HFF-Myc (cell line): ENCODE measurements at regions not wholly inside any gene's neighbourhood (a gene's known extent, or its start where the extent isn't known, plus 50 kb on each side); places are given as distances from the start of the nearest gene placed in this dataset.

Experiments
- DNase-seq: peaks from one replicate; pipeline ENCODE4 v3.0.0-alpha.2; 2011; ENCODE audit warnings: low read depth; ENCODE audit errors: extremely low read depth
- H3K4me3 ChIP-seq: replicated peaks from 2 replicates; pipeline ENCODE4 v1.5.1; 2011; ENCODE audit warnings: low read depth, mild to moderate bottlenecking, control low read depth, low read length
- CTCF ChIP-seq: IDR thresholded peaks from 2 replicates; pipeline ENCODE4 v1.5.1; 2012; ENCODE audit warnings: mild to moderate bottlenecking, low read depth, low read length, control low read depth; ENCODE audit errors: missing control alignments

DNA sequence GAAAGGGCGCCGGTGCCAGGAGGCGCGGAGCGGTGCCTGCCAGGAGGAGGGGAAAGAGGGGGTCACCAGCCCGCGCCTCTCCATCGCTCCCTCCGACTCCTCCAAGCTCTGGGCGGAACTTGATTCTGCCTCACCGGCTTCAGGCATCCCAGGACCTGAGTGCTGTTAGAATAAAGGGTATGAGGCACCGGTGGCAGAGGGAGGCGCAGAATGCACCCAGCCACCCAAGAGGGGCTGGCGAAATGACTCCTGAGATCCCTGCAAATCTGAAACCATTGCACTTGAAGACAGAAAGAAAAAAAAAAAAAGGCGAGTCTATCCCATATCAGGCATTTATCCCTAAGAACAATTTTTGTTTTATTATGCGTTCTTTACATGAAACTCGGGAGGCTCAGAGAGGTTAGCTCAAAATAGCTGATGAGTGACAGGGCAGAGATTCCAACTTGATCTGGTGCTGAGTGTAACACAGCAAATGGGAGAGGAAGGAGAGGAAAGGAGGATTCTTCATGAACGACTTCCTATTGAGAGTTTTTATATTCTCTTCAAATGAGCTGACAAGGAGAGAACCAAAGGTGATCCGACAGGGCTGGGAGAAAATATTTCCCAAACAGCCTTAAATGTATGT lies 157.0 kb upstream of the FRMD4B start:
- no peak for DNase-seq
- no peak overlapping the region for H3K4me3 ChIP-seq
- no peak for TF ChIP-seq CTCF

DNA sequence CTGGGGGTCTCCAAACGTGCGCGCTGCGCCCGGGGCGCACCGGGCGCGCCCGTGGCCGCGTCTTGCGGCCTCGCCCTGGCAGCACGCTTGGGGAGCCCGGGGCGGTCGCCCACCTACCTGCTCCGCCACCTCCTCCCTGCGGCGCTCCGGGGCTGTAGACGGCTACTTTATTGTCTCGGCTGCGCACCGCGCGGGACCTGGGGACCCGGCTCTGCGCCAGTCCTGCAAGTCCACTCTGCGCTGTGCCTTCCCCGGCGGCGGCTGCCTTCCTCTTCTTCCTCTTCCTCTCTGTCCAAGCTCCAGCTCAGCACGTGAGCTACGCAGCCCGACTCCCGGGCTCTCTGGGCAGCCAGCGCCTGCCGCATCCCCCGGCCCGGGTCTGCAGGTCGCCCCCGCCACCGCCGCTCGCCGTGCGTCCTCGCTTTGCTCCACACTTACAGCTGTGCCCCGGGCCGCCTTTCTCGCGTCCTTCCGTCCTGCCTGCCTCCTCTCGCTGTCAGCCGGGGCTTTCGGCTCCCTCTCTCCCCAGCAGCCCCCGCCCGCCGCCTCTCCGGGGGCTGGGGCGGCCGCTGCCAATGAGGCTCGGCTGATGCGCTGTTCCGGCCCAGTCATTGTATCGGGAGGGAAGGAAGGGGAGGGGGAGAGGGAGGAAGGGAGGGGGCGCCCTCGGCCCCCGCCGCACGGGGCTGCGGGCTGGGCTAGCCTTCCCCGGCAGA lies 156.4 kb upstream of the FRMD4B start:
- no peak overlapping the region for H3K4me3 ChIP-seq
- no peak for DNase-seq
- TF ChIP-seq CTCF = no peak

DNA sequence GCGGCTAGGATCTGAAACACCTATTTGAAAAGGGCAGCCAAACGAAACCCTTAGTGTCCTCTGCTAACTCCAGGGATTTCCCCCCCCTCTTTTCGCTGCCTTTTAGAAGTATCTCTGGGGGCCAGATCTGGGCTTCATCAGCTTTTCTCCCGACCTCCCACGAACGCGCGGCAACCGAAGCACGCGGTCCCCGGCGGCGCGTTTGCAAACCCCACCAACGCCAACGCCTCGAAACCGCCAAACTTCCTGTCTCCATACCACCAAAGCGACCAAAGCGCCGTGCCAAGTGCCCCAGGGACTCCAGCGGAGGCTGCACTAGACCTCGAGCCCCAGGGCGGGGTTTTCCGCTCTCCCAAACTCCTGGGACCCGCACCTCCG lies 155.8 kb upstream of the FRMD4B start:
- no peak for TF ChIP-seq CTCF
- H3K4me3 ChIP-seq = no peak overlapping the region
- DNase-seq = no peak

GRCh38 chr3:69540706-69541581 lies 155.1 kb upstream of the FRMD4B start:
- TF ChIP-seq CTCF = no peak
- no peak for DNase-seq
- no peak overlapping the region for H3K4me3 ChIP-seq

DNA sequence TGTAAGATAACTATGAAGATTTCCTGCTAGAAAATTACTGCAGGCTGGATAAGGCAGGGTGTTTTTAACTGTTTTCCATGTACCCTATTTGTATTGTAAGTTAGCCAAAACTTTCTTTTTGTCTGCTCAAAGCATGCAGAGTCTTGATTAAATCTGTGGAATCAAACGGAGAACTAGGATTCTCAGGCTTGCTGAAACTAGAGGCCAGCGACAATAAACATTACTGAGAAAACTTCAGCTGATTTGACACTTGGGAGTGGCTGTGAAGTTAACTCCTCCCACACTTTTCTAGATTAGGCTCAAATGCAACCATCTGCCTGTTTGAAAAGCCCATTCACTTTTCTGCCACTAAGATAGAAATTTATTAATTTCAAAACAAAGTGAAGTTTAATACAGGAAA lies 153.2 kb upstream of the FRMD4B start:
- TF ChIP-seq CTCF = no peak
- DNase-seq = no peak
- H3K4me3 ChIP-seq = no peak overlapping the region

DNA sequence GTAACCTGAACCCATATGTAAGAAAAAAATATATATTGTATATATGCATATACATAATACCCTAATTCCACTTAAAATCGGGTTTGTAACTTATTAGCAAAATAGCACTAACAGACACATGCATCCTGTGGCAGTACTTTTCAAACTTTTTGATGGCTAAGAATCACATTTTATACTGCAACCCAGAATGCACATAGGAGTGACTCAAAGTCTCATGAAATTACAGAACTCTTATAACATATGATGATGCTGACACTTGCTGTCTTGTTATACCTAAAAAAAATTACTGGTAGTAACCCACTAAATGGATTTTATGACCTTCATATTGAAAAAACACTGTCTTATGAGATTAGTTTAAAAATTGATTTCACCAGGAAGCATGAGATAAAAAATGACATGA lies 152.4 kb upstream of the FRMD4B start:
- DNase-seq = no peak
- H3K4me3 ChIP-seq = no peak overlapping the region
- TF ChIP-seq CTCF = no peak
